Muscle layer of colon (tissue), 2 donors: ENCODE measurements at regions not wholly inside any gene's neighbourhood (a gene's known extent, or its start where the extent isn't known, plus 50 kb on each side); places are given as distances from the start of the nearest gene placed in this dataset.
"Not testable (repeated sequence)": the region's sequence is repeated elsewhere in the genome, so short reads cannot be mapped to it uniquely, and the experiment has no call there.

Experiments
- H3K27ac ChIP-seq: one replicate; pipeline ENCODE4 v1.7.0; 2013; ENCODE audit warnings: low read depth, mild to moderate bottlenecking, low read length, moderate library complexity
- H3K27me3 ChIP-seq, 2 donors: one replicate each; pipeline ENCODE4 v1.7.0; 2013; ENCODE audit warnings: low read length in 2 of 2, mild to moderate bottlenecking in 2 of 2; ENCODE audit not compliant: insufficient read depth in 2 of 2, control insufficient read depth in 1 of 2
- H3K36me3 ChIP-seq: one replicate; pipeline ENCODE4 v1.7.0; 2013; ENCODE audit warnings: mild to moderate bottlenecking, low read length; ENCODE audit not compliant: insufficient read depth
- H3K4me1 ChIP-seq: one replicate; pipeline ENCODE4 v1.7.0; 2013; ENCODE audit warnings: mild to moderate bottlenecking, low read length; ENCODE audit not compliant: insufficient read depth
- H3K4me3 ChIP-seq, 2 donors: one replicate each; pipeline ENCODE4 v1.7.0; 2013; ENCODE audit warnings: low read length in 2 of 2, low read depth in 1 of 2, mild to moderate bottlenecking in 1 of 2, moderate library complexity in 1 of 2
- H3K9ac ChIP-seq: one replicate; pipeline ENCODE4 v1.7.0; 2013; ENCODE audit warnings: low read length
- H3K9me3 ChIP-seq: one replicate; pipeline ENCODE4 v1.7.0; 2013; ENCODE audit warnings: mild to moderate bottlenecking, low read length
- donor health status: abdominal sarcoma.
- donor health status: Adenocarcinoma of cecum.

- Histone ChIP-seq H3K9me3 (no peaks in the 10 kb centered on the region), H3K4me3 (no peak overlapping the region), H3K4me1 (peaks cover 35% of the 10 kb centered on the region), H3K36me3 (peaks cover 9% of the 10 kb centered on the region), H3K27me3 (no peaks in the 10 kb centered on the region), H3K27ac (peak overlapping the region; percentile 47), H3K9ac (no peak overlapping the region)
Observed at GRCh38 chr18:9001209-9001608, 101.3 kb upstream of the NDUFV2 start.

- no peaks in the 10 kb centered on the region for H3K36me3 ChIP-seq
- no peak overlapping the region for H3K9ac ChIP-seq
- no peak overlapping the region for H3K27ac ChIP-seq
- no peaks in the 10 kb centered on the region for H3K27me3 ChIP-seq
- no peaks in the 10 kb centered on the region for H3K9me3 ChIP-seq
- peaks cover 31% of the 10 kb centered on the region for H3K4me1 ChIP-seq
- no peak overlapping the region for H3K4me3 ChIP-seq
Observed at GRCh38 chr18:9003406-9004100, 98.9 kb upstream of the NDUFV2 start.

GRCh38 chr18:9004308-9004707 lies 98.2 kb upstream of the NDUFV2 start:
- not testable (repeated sequence) for H3K4me3 ChIP-seq, H3K36me3 ChIP-seq, H3K27me3 ChIP-seq, H3K27ac ChIP-seq, H3K9ac ChIP-seq, H3K9me3 ChIP-seq
- H3K4me1 ChIP-seq, result peaks cover 23% of the 10 kb centered on the region

- H3K27ac ChIP-seq, H3K36me3 ChIP-seq, H3K9ac ChIP-seq, H3K9me3 ChIP-seq, H3K4me3 ChIP-seq, H3K4me1 ChIP-seq, H3K27me3 ChIP-seq: not testable (repeated sequence)
Observed at GRCh38 chr18:9007700-9008099, 94.8 kb upstream of the NDUFV2 start.

- no peak overlapping the region for H3K9ac ChIP-seq
- H3K4me1 ChIP-seq, result no peaks in the 10 kb centered on the region
- no peaks in the 10 kb centered on the region for H3K9me3 ChIP-seq
- no peak overlapping the region for H3K27ac ChIP-seq
- no peaks in the 10 kb centered on the region for H3K36me3 ChIP-seq
- H3K4me3 ChIP-seq, result no peak overlapping the region
- H3K27me3 ChIP-seq, result no peaks in the 10 kb centered on the region
Observed at GRCh38 chr18:9008200-9008708, 94.2 kb upstream of the NDUFV2 start.

GRCh38 chr18:9008709-9009635 lies 93.5 kb upstream of the NDUFV2 start:
- H3K27me3 ChIP-seq, result no peaks in the 10 kb centered on the region
- no peaks in the 10 kb centered on the region for H3K4me1 ChIP-seq
- no peak overlapping the region for H3K27ac ChIP-seq
- no peak overlapping the region for H3K4me3 ChIP-seq
- H3K9ac ChIP-seq, result no peak overlapping the region
- H3K36me3 ChIP-seq, result no peaks in the 10 kb centered on the region
- no peaks in the 10 kb centered on the region for H3K9me3 ChIP-seq

- Histone ChIP-seq H3K4me1 (no peaks in the 10 kb centered on the region), H3K9ac (no peak overlapping the region), H3K4me3 (no peak overlapping the region), H3K27me3 (no peaks in the 10 kb centered on the region), H3K27ac (no peak overlapping the region), H3K9me3 (no peaks in the 10 kb centered on the region), H3K36me3 (no peaks in the 10 kb centered on the region)
Observed at GRCh38 chr18:9009703-9010488, 92.6 kb upstream of the NDUFV2 start.

GRCh38 chr18:9011431-9011830 lies 91.1 kb upstream of the NDUFV2 start:
- Histone ChIP-seq H3K36me3 (no peaks in the 10 kb centered on the region), H3K4me3 (no peak overlapping the region), H3K9ac (no peak overlapping the region), H3K4me1 (peaks cover under 1% of the 10 kb centered on the region), H3K27ac (no peak overlapping the region), H3K27me3 (no peaks in the 10 kb centered on the region), H3K9me3 (no peaks in the 10 kb centered on the region)

- Histone ChIP-seq H3K4me1 (peaks cover 14% of the 10 kb centered on the region), H3K27me3 (no peaks in the 10 kb centered on the region), H3K4me3 (no peak overlapping the region), H3K9me3 (no peaks in the 10 kb centered on the region), H3K27ac (no peak overlapping the region), H3K9ac (no peak overlapping the region), H3K36me3 (no peaks in the 10 kb centered on the region)
Observed at GRCh38 chr18:9013926-9014373, 88.5 kb upstream of the NDUFV2 start.

GRCh38 chr18:9015689-9016088 lies 86.8 kb upstream of the NDUFV2 start:
- H3K4me3 ChIP-seq, result no peak overlapping the region
- H3K9ac ChIP-seq, result no peak overlapping the region
- no peaks in the 10 kb centered on the region for H3K9me3 ChIP-seq
- no peaks in the 10 kb centered on the region for H3K27me3 ChIP-seq
- H3K4me1 ChIP-seq, result peaks cover 14% of the 10 kb centered on the region
- no peaks in the 10 kb centered on the region for H3K36me3 ChIP-seq
- no peak overlapping the region for H3K27ac ChIP-seq

- H3K4me1 ChIP-seq, result peaks cover 14% of the 10 kb centered on the region
- H3K27ac ChIP-seq, result no peak overlapping the region
- H3K9me3 ChIP-seq, result no peaks in the 10 kb centered on the region
- H3K9ac ChIP-seq, result no peak overlapping the region
- H3K36me3 ChIP-seq, result no peaks in the 10 kb centered on the region
- H3K27me3 ChIP-seq, result no peaks in the 10 kb centered on the region
- peak overlapping the region in 1 of 2 donors; percentile 30 for H3K4me3 ChIP-seq
Observed at GRCh38 chr18:9016633-9017166, 85.8 kb upstream of the NDUFV2 start.
